ENCODE measurements at regions not wholly inside any gene's neighbourhood (a gene's known extent, or its start where the extent isn't known, plus 50 kb on each side); places are given as distances from the start of the nearest gene placed in this dataset.

DNA sequence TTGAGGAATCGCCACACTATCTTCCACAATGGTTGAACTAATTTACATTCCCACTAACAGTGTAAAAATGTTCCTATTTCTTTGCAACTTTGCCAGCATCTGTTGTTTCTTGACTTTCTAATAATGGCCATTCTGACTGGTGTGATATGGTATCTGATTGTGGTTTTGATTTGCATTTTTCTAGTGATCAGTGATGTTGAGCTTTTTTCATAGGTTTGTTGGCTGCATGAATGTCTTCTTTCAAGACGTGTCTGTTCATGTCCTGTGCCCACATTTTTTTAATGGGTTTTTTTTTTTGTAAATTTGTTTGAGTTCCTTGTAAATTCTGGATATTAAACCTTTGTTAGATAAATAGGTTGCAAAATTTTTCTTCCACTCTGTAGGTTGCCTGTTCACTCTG, 615.9 kb downstream of the SEMA5A start:
- Mint-ChIP-seq H3K4me1 (ENCODE audit: low read depth, unreplicated experiment) (no peaks in the 10 kb centered on the region), H3K4me3 (ENCODE audit: unreplicated experiment) (no peak overlapping the region), H3K27me3 (ENCODE audit: unreplicated experiment) (no peaks in the 10 kb centered on the region), H3K9me3 (ENCODE audit: unreplicated experiment) (no peaks in the 10 kb centered on the region), H3K36me3 (ENCODE audit: unreplicated experiment) (no peaks in the 10 kb centered on the region), H3K27ac (ENCODE audit: unreplicated experiment) (no peak overlapping the region)
- DNase-seq, result no peak
- TF ChIP-seq, protein P1, sequence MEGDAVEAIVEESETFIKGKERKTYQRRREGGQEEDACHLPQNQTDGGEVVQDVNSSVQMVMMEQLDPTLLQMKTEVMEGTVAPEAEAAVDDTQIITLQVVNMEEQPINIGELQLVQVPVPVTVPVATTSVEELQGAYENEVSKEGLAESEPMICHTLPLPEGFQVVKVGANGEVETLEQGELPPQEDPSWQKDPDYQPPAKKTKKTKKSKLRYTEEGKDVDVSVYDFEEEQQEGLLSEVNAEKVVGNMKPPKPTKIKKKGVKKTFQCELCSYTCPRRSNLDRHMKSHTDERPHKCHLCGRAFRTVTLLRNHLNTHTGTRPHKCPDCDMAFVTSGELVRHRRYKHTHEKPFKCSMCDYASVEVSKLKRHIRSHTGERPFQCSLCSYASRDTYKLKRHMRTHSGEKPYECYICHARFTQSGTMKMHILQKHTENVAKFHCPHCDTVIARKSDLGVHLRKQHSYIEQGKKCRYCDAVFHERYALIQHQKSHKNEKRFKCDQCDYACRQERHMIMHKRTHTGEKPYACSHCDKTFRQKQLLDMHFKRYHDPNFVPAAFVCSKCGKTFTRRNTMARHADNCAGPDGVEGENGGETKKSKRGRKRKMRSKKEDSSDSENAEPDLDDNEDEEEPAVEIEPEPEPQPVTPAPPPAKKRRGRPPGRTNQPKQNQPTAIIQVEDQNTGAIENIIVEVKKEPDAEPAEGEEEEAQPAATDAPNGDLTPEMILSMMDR (IDR thresholded peaks at IDR 0.05; ENCODE audit: partially characterized antibody, unreplicated experiment), result no peak

DNA sequence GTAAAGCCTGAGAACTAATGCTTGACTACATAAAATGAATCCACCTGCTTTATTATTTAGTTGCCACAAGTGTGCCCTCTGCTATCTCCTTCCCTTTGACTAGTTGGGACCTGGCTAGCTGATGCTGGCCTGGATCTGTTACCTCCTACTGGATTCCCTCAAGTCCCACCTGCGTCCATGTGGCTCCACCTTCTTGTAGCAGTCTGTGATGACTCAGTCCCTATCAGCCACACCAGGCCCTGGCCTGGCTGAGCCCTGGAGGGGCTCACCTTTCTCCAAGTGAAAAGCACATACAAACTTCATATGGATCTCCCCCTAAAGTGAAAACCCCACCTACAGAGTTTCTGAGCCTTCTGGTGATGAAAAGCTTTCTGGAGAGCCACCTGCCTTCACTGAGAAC, 611.4 kb downstream of the SEMA5A start:
- Mint-ChIP-seq H3K27me3 (ENCODE audit: unreplicated experiment) (no peaks in the 10 kb centered on the region), H3K4me1 (ENCODE audit: low read depth, unreplicated experiment) (peaks cover 2% of the 10 kb centered on the region), H3K27ac (ENCODE audit: unreplicated experiment) (no peak overlapping the region), H3K4me3 (ENCODE audit: unreplicated experiment) (no peak overlapping the region), H3K36me3 (ENCODE audit: unreplicated experiment) (peaks cover 6% of the 10 kb centered on the region), H3K9me3 (ENCODE audit: unreplicated experiment) (peaks cover 3% of the 10 kb centered on the region)
- TF ChIP-seq, protein P1 (IDR thresholded peaks at IDR 0.05; ENCODE audit: partially characterized antibody, unreplicated experiment), result no peak
- DNase-seq, result no peak

DNA sequence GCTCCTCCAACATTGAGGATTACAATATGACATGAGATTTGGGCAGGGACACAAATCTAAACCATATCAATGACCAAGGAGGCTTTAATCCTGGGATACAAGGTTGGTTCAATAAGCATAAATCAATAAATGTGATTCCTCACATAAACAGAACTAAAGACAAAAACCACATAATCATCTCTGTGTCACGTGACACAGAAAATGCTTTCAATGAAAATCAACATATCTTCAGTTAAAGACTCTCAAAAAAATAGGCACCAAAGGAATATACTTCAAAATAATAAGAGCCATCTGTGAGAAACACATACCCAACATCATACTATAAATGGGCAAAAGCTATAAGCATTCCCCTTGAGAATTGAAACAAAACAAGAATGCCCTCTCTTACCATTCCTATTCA, 604.9 kb downstream of the SEMA5A start:
- TF ChIP-seq, protein P1 (IDR thresholded peaks at IDR 0.05; ENCODE audit: partially characterized antibody, unreplicated experiment), result no peak
- peaks cover 27% of the 10 kb centered on the region for H3K36me3 Mint-ChIP-seq (ENCODE audit: unreplicated experiment)

DNA sequence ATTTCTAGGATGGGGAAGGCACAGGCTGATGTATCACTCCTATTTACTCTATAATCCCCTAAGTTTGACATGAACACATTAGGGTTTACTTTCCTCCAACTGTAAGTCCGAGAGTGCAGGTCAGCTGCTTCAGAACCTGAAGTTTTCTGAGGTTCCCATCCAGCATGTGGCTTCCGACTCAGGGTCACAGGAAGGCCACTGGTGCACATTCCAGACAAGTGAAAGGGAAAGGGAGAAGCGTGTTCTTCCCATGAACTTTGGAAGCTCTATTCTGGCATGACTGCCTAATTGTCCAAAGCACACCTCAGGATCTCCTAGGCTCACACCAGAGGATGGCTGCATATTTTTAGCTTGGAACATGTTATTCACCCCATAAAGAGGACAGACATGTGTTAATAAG, 602.6 kb downstream of the SEMA5A start:
- Mint-ChIP-seq H3K4me3 (ENCODE audit: unreplicated experiment) (no peak overlapping the region), H3K36me3 (ENCODE audit: unreplicated experiment) (peaks cover 21% of the 10 kb centered on the region), H3K9me3 (ENCODE audit: unreplicated experiment) (peaks cover 5% of the 10 kb centered on the region), H3K27ac (ENCODE audit: unreplicated experiment) (no peak overlapping the region), H3K27me3 (ENCODE audit: unreplicated experiment) (peaks cover 2% of the 10 kb centered on the region), H3K4me1 (ENCODE audit: low read depth, unreplicated experiment) (no peaks in the 10 kb centered on the region)
- no peak for DNase-seq
- TF ChIP-seq, protein P1 (IDR thresholded peaks at IDR 0.05; ENCODE audit: partially characterized antibody, unreplicated experiment), result no peak

More for the DNA sequence above, 604.9 kb downstream of the SEMA5A start:
- H3K4me3 Mint-ChIP-seq (ENCODE audit: unreplicated experiment), result no peak overlapping the region
- H3K4me1 Mint-ChIP-seq (ENCODE audit: low read depth, unreplicated experiment), result peaks cover 2% of the 10 kb centered on the region
- peaks cover 4% of the 10 kb centered on the region for H3K9me3 Mint-ChIP-seq (ENCODE audit: unreplicated experiment)
- no peak overlapping the region for H3K27ac Mint-ChIP-seq (ENCODE audit: unreplicated experiment)
- DNase-seq, result no peak
- H3K27me3 Mint-ChIP-seq (ENCODE audit: unreplicated experiment), result no peaks in the 10 kb centered on the region

DNA sequence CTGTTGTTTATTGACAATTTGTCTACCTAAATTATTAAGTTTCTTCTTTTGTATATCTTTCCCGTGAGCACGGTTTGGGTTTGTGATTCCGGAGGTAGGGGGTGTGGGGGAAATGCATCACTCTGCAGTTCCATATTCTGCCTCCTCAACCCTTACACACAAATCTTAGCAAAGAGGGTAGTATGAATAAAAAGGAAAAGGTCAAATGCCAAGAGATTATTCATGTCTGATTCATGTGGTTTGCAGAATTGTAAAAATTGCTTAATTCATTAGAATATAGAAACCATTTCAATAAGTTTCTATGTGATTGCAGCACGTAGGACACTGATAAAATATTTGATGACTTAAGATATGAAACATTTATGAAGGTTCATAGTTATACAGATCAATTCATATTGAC, 601.9 kb downstream of the SEMA5A start:
- Mint-ChIP-seq H3K9me3 (ENCODE audit: unreplicated experiment) (peaks cover 5% of the 10 kb centered on the region), H3K4me1 (ENCODE audit: low read depth, unreplicated experiment) (no peaks in the 10 kb centered on the region), H3K27ac (ENCODE audit: unreplicated experiment) (no peak overlapping the region), H3K36me3 (ENCODE audit: unreplicated experiment) (peaks cover 21% of the 10 kb centered on the region), H3K27me3 (ENCODE audit: unreplicated experiment) (peaks cover 2% of the 10 kb centered on the region), H3K4me3 (ENCODE audit: unreplicated experiment) (no peak overlapping the region)
- no peak for DNase-seq
- TF ChIP-seq, protein P1 (IDR thresholded peaks at IDR 0.05; ENCODE audit: partially characterized antibody, unreplicated experiment), result no peak
